Vagina (tissue), 2 donors: ENCODE measurements at regions not wholly inside any gene's neighbourhood (a gene's known extent, or its start where the extent isn't known, plus 50 kb on each side); places are given as distances from the start of the nearest gene placed in this dataset.

Source experiments
- POLR2A ChIP-seq, 2 donors: fragments of 450-650 bp; IDR thresholded peaks; one replicate each; pipeline ENCODE4 v1.6.1; 2017; ENCODE audit warnings: antibody characterized with exemption in 2 of 2, mild to moderate bottlenecking in 2 of 2, moderate library complexity in 2 of 2
- POLR2AphosphoS5 ChIP-seq, 2 donors: sonication (generic); formaldehyde crosslinking; IDR thresholded peaks; one replicate each; pipeline ENCODE4 v1.9.0; 2017; ENCODE audit warnings: antibody characterized with exemption in 2 of 2, mild to moderate bottlenecking in 2 of 2, low read depth in 1 of 2; ENCODE audit not compliant: insufficient read depth in 1 of 2
- TF ChIP-seq, protein P1 (sequence below), 3 experiments: fragments of 450-650 bp in 2 of 3; fragments of 200-600 bp in 1 of 3; sonication (generic) in 1 of 3; IDR thresholded peaks; one replicate each; pipeline ENCODE4 v1.5.1; 2017 to 2019; ENCODE audit warnings: antibody characterized with exemption in 3 of 3, mild to moderate bottlenecking in 2 of 3, moderate library complexity in 2 of 3

DNA sequence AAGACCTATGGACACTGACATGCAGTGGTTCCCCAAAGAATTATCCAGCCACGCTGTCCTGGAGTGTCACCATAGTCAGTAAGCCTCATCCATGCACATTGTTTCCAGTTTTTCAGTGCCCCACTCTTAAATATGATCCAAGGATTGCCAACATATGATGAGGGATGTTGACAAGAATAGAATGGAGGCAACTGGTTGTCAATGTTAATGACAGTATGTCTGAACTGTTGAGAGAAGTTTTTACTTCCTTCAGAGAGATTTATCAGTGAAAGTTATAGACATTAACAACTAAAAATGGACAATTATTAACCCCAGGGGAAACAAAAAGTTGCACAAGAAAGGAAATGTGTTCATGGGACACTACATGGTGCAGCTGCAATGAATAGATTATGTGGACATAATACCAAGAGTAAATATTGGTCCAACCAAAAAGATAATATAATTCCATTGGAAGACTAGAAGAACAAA, 69.9 kb downstream of the CYP26B1 start:
- TF ChIP-seq, protein P1, sequence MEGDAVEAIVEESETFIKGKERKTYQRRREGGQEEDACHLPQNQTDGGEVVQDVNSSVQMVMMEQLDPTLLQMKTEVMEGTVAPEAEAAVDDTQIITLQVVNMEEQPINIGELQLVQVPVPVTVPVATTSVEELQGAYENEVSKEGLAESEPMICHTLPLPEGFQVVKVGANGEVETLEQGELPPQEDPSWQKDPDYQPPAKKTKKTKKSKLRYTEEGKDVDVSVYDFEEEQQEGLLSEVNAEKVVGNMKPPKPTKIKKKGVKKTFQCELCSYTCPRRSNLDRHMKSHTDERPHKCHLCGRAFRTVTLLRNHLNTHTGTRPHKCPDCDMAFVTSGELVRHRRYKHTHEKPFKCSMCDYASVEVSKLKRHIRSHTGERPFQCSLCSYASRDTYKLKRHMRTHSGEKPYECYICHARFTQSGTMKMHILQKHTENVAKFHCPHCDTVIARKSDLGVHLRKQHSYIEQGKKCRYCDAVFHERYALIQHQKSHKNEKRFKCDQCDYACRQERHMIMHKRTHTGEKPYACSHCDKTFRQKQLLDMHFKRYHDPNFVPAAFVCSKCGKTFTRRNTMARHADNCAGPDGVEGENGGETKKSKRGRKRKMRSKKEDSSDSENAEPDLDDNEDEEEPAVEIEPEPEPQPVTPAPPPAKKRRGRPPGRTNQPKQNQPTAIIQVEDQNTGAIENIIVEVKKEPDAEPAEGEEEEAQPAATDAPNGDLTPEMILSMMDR (IDR thresholded peaks at IDR 0.05), result no peak
- no peak for TF ChIP-seq POLR2AphosphoS5 (IDR thresholded peaks at IDR 0.05; ENCODE audit: insufficient read depth in 1 of 2, low read depth in 1 of 2)
- TF ChIP-seq POLR2A (IDR thresholded peaks at IDR 0.05), result no peak
